Right lobe of liver (tissue), 6 donors: ENCODE measurements at regions not wholly inside any gene's neighbourhood (a gene's known extent, or its start where the extent isn't known, plus 50 kb on each side); places are given as distances from the start of the nearest gene placed in this dataset.
"Not testable (repeated sequence)": the region's sequence is repeated elsewhere in the genome, so short reads cannot be mapped to it uniquely, and the experiment has no call there.

Source experiments
- ATAC-seq, 4 donors: fragments of 200-7000 bp; cut with Tn5 transposase; one replicate each; pipeline ENCODE4 v1.9.1; 2020; ENCODE audit warnings: mild to moderate bottlenecking in 4 of 4, moderate library complexity in 4 of 4
- DNase-seq, 3 donors: peaks; one replicate each; pipeline ENCODE4 v3.0.0-alpha.2; 2020
- H3K27ac ChIP-seq, 3 donors: fragments of 200-600 bp; one replicate each; pipeline ENCODE4 v1.8.0; 2022
- H3K27me3 ChIP-seq, 2 donors: fragments of 200-600 bp; one replicate each; pipeline ENCODE4 v1.8.0; 2022
- H3K36me3 ChIP-seq, 4 donors: fragments of 200-600 bp; sonication (generic) in 1 of 4; one replicate each; pipeline versions ENCODE4 v1.5.1 to v1.8.0; 2017 to 2022; ENCODE audit warnings: control low read depth in 1 of 4
- H3K4me1 ChIP-seq, 4 donors: fragments of 200-600 bp; sonication (generic) in 1 of 4; one replicate each; pipeline versions ENCODE4 v1.5.1 to v1.8.0; 2017 to 2022; ENCODE audit warnings: control low read depth in 1 of 4
- H3K4me3 ChIP-seq, 3 donors: fragments of 200-600 bp; one replicate each; pipeline ENCODE4 v1.8.0; 2022
- H3K9me3 ChIP-seq, 4 donors: fragments of 200-600 bp; sonication (generic) in 1 of 4; one replicate each; pipeline versions ENCODE4 v1.5.1 to v1.8.0; 2017 to 2022; ENCODE audit warnings: control low read depth in 1 of 4
- POLR2A ChIP-seq: fragments of 450-650 bp; IDR thresholded peaks from one replicate; pipeline ENCODE4 v1.6.1; 2017; ENCODE audit warnings: antibody characterized with exemption, mild to moderate bottlenecking
- WGBS: methylation state at CpG from one replicate; pipeline ENCODE4 v1.1.6; 2018; ENCODE audit warnings: low coverage, low lambda C conversion rate; ENCODE audit not compliant: insufficient coverage; ENCODE audit errors: missing lambda C conversion rate; 5-methylcytosine and 5-hydroxymethylcytosine counted together
- intact Hi-C, 2 donors: fragments of 100-400 bp; cut with DNase I; formaldehyde crosslinking; loops; one replicate each; pipeline versions ENCODE4 v1.11.2 to v1.14.1; 2022
- TF ChIP-seq, protein P1 (sequence below), 4 donors: fragments of 200-600 bp in 3 of 4; fragments of 450-650 bp in 1 of 4; IDR thresholded peaks; one replicate each; pipeline versions ENCODE4 v1.5.1 to v1.8.0; 2016 to 2022; ENCODE audit warnings: antibody characterized with exemption in 4 of 4, mild to moderate bottlenecking in 2 of 4
- donor health status: DM: no; HTN: yes; CAD: no.
- donor health status: DM: no; HTN: no; CAD: no.
- donor health status: DM: no; HTN: no; CAD: no.
- donor health status: DM: no; HTN: yes; CAD: no.
- donor health status: DM: no; HTN: yes; CAD: no.

DNA sequence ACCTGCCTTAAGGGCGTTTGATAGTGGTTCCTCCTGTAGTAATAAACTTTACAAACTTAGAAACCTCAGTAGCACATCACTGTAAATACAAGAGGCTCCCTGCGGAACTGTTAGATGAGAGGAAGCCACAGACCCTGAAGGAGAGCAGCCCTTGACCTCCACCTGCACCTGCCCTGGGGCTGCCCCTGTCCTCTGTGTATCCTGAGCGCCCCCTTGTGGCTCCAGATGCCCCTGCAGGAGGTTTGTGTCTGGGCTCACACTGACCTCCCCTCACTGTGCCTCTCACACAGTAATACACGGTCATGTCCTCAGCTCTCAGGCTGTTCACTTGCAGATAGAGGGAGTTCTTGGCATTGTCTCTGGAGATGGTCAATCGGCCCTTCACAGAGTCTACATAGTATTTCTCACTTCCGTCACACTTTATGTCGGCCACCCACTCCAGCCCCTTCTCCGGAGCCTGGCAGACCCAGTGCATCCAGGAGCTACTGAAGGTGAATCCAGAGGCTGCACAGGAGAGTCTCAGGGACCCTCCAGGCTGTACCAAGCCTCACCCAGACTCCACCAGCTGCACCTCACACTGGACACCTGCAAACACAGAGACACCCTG lies 1059.8 kb downstream of the TMEM121 start:
- H3K27ac ChIP-seq = no peak overlapping the region
- no peak overlapping the region for H3K4me3 ChIP-seq
- TF ChIP-seq, protein P1, sequence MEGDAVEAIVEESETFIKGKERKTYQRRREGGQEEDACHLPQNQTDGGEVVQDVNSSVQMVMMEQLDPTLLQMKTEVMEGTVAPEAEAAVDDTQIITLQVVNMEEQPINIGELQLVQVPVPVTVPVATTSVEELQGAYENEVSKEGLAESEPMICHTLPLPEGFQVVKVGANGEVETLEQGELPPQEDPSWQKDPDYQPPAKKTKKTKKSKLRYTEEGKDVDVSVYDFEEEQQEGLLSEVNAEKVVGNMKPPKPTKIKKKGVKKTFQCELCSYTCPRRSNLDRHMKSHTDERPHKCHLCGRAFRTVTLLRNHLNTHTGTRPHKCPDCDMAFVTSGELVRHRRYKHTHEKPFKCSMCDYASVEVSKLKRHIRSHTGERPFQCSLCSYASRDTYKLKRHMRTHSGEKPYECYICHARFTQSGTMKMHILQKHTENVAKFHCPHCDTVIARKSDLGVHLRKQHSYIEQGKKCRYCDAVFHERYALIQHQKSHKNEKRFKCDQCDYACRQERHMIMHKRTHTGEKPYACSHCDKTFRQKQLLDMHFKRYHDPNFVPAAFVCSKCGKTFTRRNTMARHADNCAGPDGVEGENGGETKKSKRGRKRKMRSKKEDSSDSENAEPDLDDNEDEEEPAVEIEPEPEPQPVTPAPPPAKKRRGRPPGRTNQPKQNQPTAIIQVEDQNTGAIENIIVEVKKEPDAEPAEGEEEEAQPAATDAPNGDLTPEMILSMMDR (IDR thresholded peaks at IDR 0.05) = peak; percentile 3 to 50 (median 34)
- no peak for TF ChIP-seq POLR2A
- peaks cover 0 to 5% of the 10 kb centered on the region in 2 donors for H3K27me3 ChIP-seq
- ATAC-seq (peak; percentile 36 to 65 (median 50)), DNase-seq (no peak)
- intact Hi-C loops = no loop called here
- WGBS = 13% methylated on average over 3 of the region's 8 CpGs
- no peaks in the 10 kb centered on the region for H3K9me3 ChIP-seq
- no peaks in the 10 kb centered on the region for H3K4me1 ChIP-seq
- H3K36me3 ChIP-seq = no peaks in the 10 kb centered on the region

DNA sequence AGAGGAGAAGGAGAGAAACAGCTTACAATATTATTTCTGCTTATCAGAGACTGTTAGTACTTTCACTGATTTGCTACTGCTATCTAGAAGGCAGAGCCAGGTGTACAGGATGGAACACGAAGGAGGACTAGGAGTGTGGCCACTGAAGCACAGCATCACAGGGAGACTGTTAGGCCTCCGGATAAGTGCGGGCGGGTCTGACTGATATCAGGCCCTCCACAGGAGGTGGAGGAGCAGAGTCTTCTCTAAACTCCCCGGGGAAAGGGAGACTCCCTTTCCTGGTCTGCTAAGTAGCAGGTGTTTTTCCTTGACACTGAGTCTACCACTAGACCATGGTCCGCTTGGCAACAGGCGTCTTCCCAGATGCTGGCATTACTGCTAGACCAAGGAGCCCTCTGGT lies 1065.2 kb downstream of the TMEM121 start:
- H3K27ac ChIP-seq, intact Hi-C loops, H3K4me1 ChIP-seq, H3K9me3 ChIP-seq, DNase-seq, ATAC-seq, H3K27me3 ChIP-seq, H3K36me3 ChIP-seq, H3K4me3 ChIP-seq: not testable (repeated sequence)
- WGBS = 81% methylated on average over 5 of the region's 7 CpGs

DNA sequence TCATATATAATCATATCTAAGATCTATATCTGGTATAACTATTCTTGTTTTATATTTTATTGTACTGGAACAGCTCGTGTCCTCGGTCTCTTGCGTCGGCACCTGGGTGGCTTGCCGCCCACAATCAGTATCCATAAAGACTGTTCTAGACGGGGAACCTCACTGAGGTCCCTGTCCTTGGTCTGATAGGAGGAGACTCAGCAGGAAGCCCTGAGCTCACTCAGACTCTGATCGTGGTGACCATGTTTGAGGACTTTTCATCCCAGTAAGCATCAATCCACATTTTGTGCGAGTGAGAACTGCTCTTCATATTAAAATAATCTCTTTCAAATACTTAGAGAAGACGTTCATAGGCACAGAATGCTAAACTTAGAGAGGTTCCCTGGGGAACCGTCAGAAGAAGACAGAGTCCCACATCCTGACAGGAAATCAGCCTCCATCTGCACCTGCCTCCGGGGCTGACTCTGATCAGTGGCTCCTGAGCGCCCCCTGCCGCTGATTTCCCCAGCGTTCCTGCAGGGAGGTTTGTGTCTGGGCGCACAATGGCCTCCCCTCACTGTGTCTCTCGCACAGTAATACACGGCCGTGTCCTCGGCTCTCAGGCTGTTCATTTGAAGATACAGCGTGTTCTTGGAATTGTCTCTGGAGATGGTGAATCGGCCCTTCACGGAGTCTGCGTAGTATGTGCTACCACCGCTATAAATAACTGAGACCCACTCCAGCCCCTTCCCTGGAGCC lies 1065.9 kb downstream of the TMEM121 start:
- TF ChIP-seq, protein P1 (IDR thresholded peaks at IDR 0.05) = peak in 1 of 4 donors; percentile 5
- intact Hi-C loops, H3K27ac ChIP-seq, DNase-seq, H3K9me3 ChIP-seq, H3K4me1 ChIP-seq, H3K36me3 ChIP-seq, H3K27me3 ChIP-seq, H3K4me3 ChIP-seq, ATAC-seq: not testable (repeated sequence)
- 63% methylated on average over 14 of the region's 24 CpGs for WGBS

DNA sequence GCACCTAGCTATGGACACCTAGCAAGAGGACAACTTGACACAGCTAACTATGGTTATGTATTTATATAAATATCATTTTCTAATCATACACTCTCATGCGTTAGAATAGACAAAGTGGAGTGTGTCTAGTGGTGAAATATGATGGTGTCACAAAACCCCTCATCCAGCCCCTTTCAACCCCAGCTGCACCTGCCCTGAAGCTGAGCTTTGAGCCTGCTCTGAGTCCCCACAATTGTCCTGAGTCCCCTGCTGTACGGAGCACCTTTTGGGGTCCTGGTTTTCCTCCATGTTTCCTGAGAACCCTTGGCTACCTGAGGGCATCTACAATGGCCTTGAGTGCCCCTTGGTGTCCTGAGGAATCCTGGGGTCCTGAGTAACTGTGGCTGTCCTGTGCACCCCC lies 1072.8 kb downstream of the TMEM121 start:
- intact Hi-C loops = no loop called here
- Histone ChIP-seq H3K27ac (no peak overlapping the region), H3K27me3 (no peaks in the 10 kb centered on the region), H3K36me3 (no peaks in the 10 kb centered on the region), H3K9me3 (no peaks in the 10 kb centered on the region), H3K4me3 (no peak overlapping the region), H3K4me1 (no peaks in the 10 kb centered on the region)
- 25% methylated on average over 2 of the region's 2 CpGs for WGBS
- no peak for DNase-seq
- TF ChIP-seq POLR2A = no peak
- TF ChIP-seq, protein P1 (IDR thresholded peaks at IDR 0.05) = no peak
- ATAC-seq = no peak
